Activated T-helper 1 cell treated with anti-CD3 and anti-CD28 coated beads, Interleukin-2, amount 50 U/mL, for 16 hours (primary cell): ENCODE measurements at regions not wholly inside any gene's neighbourhood (a gene's known extent, or its start where the extent isn't known, plus 50 kb on each side); places are given as distances from the start of the nearest gene placed in this dataset.

ENCODE experiments used
- DNase-seq, 2 donors: peaks; one replicate each; pipeline ENCODE4 v3.0.0-alpha.2; 2020; ENCODE audit warnings: low read depth in 1 of 2, low spot score in 1 of 2

GRCh38 chr4:14743172-14743571 lies 259.1 kb upstream of the CPEB2 start:
- DNase-seq, result no peak

GRCh38 chr4:14743601-14744000 lies 258.7 kb upstream of the CPEB2 start:
- no peak for DNase-seq

GRCh38 chr4:14744346-14744745 lies 257.9 kb upstream of the CPEB2 start:
- no peak for DNase-seq

GRCh38 chr4:14749910-14750309 lies 252.4 kb upstream of the CPEB2 start:
- DNase-seq, result no peak

- DNase-seq, result no peak
Observed at GRCh38 chr4:14752341-14753046, 249.8 kb upstream of the CPEB2 start.

GRCh38 chr4:14767142-14767541 lies 235.1 kb upstream of the CPEB2 start:
- no peak for DNase-seq

GRCh38 chr4:14768449-14768848 lies 233.8 kb upstream of the CPEB2 start:
- no peak for DNase-seq

- DNase-seq, result no peak
Observed at GRCh38 chr4:14769993-14770392, 232.3 kb upstream of the CPEB2 start.

- no peak for DNase-seq
Observed at GRCh38 chr4:14771094-14771493, 231.2 kb upstream of the CPEB2 start.

- DNase-seq, result no peak
Observed at GRCh38 chr4:14771504-14772175, 230.6 kb upstream of the CPEB2 start.

GRCh38 chr4:14772388-14772787 lies 229.9 kb upstream of the CPEB2 start:
- no peak for DNase-seq

GRCh38 chr4:14783011-14783877 lies 219.0 kb upstream of the CPEB2 start:
- no peak for DNase-seq

GRCh38 chr4:14787221-14787620 lies 215.1 kb upstream of the CPEB2 start:
- no peak for DNase-seq

- no peak for DNase-seq
Observed at GRCh38 chr4:14787894-14788293, 214.4 kb upstream of the CPEB2 start.

- DNase-seq, result no peak
Observed at GRCh38 chr4:14790494-14790893, 211.8 kb upstream of the CPEB2 start.

- no peak for DNase-seq
Observed at GRCh38 chr4:14792702-14793227, 209.5 kb upstream of the CPEB2 start.

- no peak for DNase-seq
Observed at GRCh38 chr4:14800977-14801376, 201.3 kb upstream of the CPEB2 start.

- DNase-seq, result no peak
Observed at GRCh38 chr4:14802596-14802995, 199.7 kb upstream of the CPEB2 start.

GRCh38 chr4:14807856-14808255 lies 194.4 kb upstream of the CPEB2 start:
- no peak for DNase-seq

GRCh38 chr4:14809203-14809602 lies 193.1 kb upstream of the CPEB2 start:
- no peak for DNase-seq

- no peak for DNase-seq
Observed at GRCh38 chr4:14810121-14810520, 192.2 kb upstream of the CPEB2 start.

- no peak for DNase-seq
Observed at GRCh38 chr4:14810568-14810967, 191.7 kb upstream of the CPEB2 start.
